HG03432 (cell line): ENCODE measurements at regions not wholly inside any gene's neighbourhood (a gene's known extent, or its start where the extent isn't known, plus 50 kb on each side); places are given as distances from the start of the nearest gene placed in this dataset.

ENCODE experiments used
- ATAC-seq: cut with Tn5 transposase; IDR thresholded peaks from one replicate; pipeline ENCODE4 v1.9.1; 2021; ENCODE audit warnings: mild to moderate bottlenecking, moderate library complexity; ENCODE audit not compliant: unreplicated experiment

GRCh38 chr12:45623221-45623620 lies 106.3 kb upstream of the ARID2 start:
- no peak for ATAC-seq

GRCh38 chr12:45623940-45624339 lies 105.6 kb upstream of the ARID2 start:
- ATAC-seq: no peak

GRCh38 chr12:45626965-45627364 lies 102.5 kb upstream of the ARID2 start:
- no peak for ATAC-seq

GRCh38 chr12:45627407-45628069 lies 102.0 kb upstream of the ARID2 start:
- ATAC-seq: no peak

- ATAC-seq: no peak
Measured at GRCh38 chr12:45629292-45629691, 100.2 kb upstream of the ARID2 start.

GRCh38 chr12:45633733-45634132 lies 95.8 kb upstream of the ARID2 start:
- ATAC-seq: no peak

- ATAC-seq: peak; percentile 81
Measured at GRCh38 chr12:45634273-45634917, 95.1 kb upstream of the ARID2 start.

GRCh38 chr12:45637242-45637641 lies 92.3 kb upstream of the ARID2 start:
- no peak for ATAC-seq

GRCh38 chr12:45637706-45638105 lies 91.8 kb upstream of the ARID2 start:
- no peak for ATAC-seq

- ATAC-seq: no peak
Measured at GRCh38 chr12:45638386-45638785, 91.1 kb upstream of the ARID2 start.

GRCh38 chr12:45644541-45644940 lies 85.0 kb upstream of the ARID2 start:
- no peak for ATAC-seq

- no peak for ATAC-seq
Measured at GRCh38 chr12:45646851-45647581, 82.5 kb upstream of the ARID2 start.

GRCh38 chr12:45648070-45648469 lies 81.4 kb upstream of the ARID2 start:
- no peak for ATAC-seq

- ATAC-seq: no peak
Measured at GRCh38 chr12:45651029-45651428, 78.5 kb upstream of the ARID2 start.

GRCh38 chr12:45654002-45654665 lies 75.4 kb upstream of the ARID2 start:
- no peak for ATAC-seq

- ATAC-seq: no peak
Measured at GRCh38 chr12:45655186-45655585, 74.3 kb upstream of the ARID2 start.

- ATAC-seq: no peak
Measured at GRCh38 chr12:45655743-45656142, 73.8 kb upstream of the ARID2 start.

- ATAC-seq: no peak
Measured at GRCh38 chr12:45658020-45658419, 71.5 kb upstream of the ARID2 start.

- no peak for ATAC-seq
Measured at GRCh38 chr12:45660330-45660729, 69.2 kb upstream of the ARID2 start.

- ATAC-seq: no peak
Measured at GRCh38 chr12:45663455-45663854, 66.1 kb upstream of the ARID2 start.

GRCh38 chr12:45665941-45666340 lies 63.6 kb upstream of the ARID2 start:
- no peak for ATAC-seq

GRCh38 chr12:45666396-45666795 lies 63.1 kb upstream of the ARID2 start:
- ATAC-seq: no peak
